ENCODE measurements at regions not wholly inside any gene's neighbourhood (a gene's known extent, or its start where the extent isn't known, plus 50 kb on each side); places are given as distances from the start of the nearest gene placed in this dataset.

GRCh38 chr4:29704059-29704458, 1016.1 kb upstream of the PCDH7 start:
- intact Hi-C loops (cut with micrococcal nuclease): no loop called here
- H3K27me3 Mint-ChIP-seq: no peaks in the 10 kb centered on the region

GRCh38 chr4:29708473-29708872, 1011.7 kb upstream of the PCDH7 start:
- no peaks in the 10 kb centered on the region for H3K9me3 ChIP-seq (ENCODE audit: control insufficient read depth in 1 of 2, low read length in 2 of 2)
- no peaks in the 10 kb centered on the region for H3K27me3 ChIP-seq (ENCODE audit: insufficient read depth, low read length)
- peaks cover 2 to 19% (median 12%) of the 10 kb centered on the region in 8 donors for H3K9me3 Mint-ChIP-seq
- H3K36me3 Mint-ChIP-seq: no peaks in the 10 kb centered on the region
- H3K4me1 Mint-ChIP-seq: no peaks in the 10 kb centered on the region
- no peaks in the 10 kb centered on the region for H3K36me3 ChIP-seq (ENCODE audit: insufficient read depth, low read length)
- no peak overlapping the region for H3K4me3 ChIP-seq (ENCODE audit: low read length in 2 of 2)
- H3K4me1 ChIP-seq (ENCODE audit: insufficient read depth, low read length): no peaks in the 10 kb centered on the region
- H3K27ac Mint-ChIP-seq: no peak overlapping the region
- intact Hi-C loops (cut with micrococcal nuclease): no loop called here
- DNase-seq: no peak
- H3K27ac ChIP-seq (ENCODE audit: low read depth, low read length): no peak overlapping the region
- H3K27me3 Mint-ChIP-seq: no peaks in the 10 kb centered on the region
- ChIA-PET CTCF (ENCODE audit: partially characterized antibody) (no interaction called here), POLR2A (ENCODE audit: partially characterized antibody) (no interaction called here)
- no peak overlapping the region for H3K4me3 Mint-ChIP-seq

More at GRCh38 chr4:29704059-29704458, 1016.1 kb upstream of the PCDH7 start:
- ChIA-PET CTCF (ENCODE audit: partially characterized antibody) (no interaction called here), POLR2A (ENCODE audit: partially characterized antibody) (no interaction called here)
- Mint-ChIP-seq H3K4me3 (no peak overlapping the region), H3K27ac (no peak overlapping the region), H3K36me3 (no peaks in the 10 kb centered on the region), H3K9me3 (peaks cover 2 to 29% (median 16%) of the 10 kb centered on the region in 8 donors), H3K4me1 (no peaks in the 10 kb centered on the region)
- DNase-seq: no peak
- Histone ChIP-seq H3K4me1 (ENCODE audit: insufficient read depth, low read length) (no peaks in the 10 kb centered on the region), H3K27me3 (ENCODE audit: insufficient read depth, low read length) (no peaks in the 10 kb centered on the region), H3K27ac (ENCODE audit: low read depth, low read length) (no peak overlapping the region), H3K9me3 (ENCODE audit: control insufficient read depth in 1 of 2, low read length in 2 of 2) (no peaks in the 10 kb centered on the region), H3K36me3 (ENCODE audit: insufficient read depth, low read length) (no peaks in the 10 kb centered on the region), H3K4me3 (ENCODE audit: low read length in 2 of 2) (no peak overlapping the region)

- Mint-ChIP-seq H3K4me3 (no peak overlapping the region), H3K27ac (no peak overlapping the region), H3K9me3 (peaks cover 2 to 21% (median 12%) of the 10 kb centered on the region in 8 donors), H3K36me3 (no peaks in the 10 kb centered on the region), H3K27me3 (no peaks in the 10 kb centered on the region), H3K4me1 (no peaks in the 10 kb centered on the region)
- H3K9me3 ChIP-seq (ENCODE audit: control insufficient read depth in 1 of 2, low read length in 2 of 2): no peaks in the 10 kb centered on the region
- H3K4me3 ChIP-seq (ENCODE audit: low read length in 2 of 2): no peak overlapping the region
- ChIA-PET CTCF (ENCODE audit: partially characterized antibody) (no interaction called here), POLR2A (ENCODE audit: partially characterized antibody) (no interaction called here)
- no peak overlapping the region for H3K27ac ChIP-seq (ENCODE audit: low read depth, low read length)
- intact Hi-C loops (cut with micrococcal nuclease): no loop called here
- no peaks in the 10 kb centered on the region for H3K27me3 ChIP-seq (ENCODE audit: insufficient read depth, low read length)
- H3K36me3 ChIP-seq (ENCODE audit: insufficient read depth, low read length): no peaks in the 10 kb centered on the region
- H3K4me1 ChIP-seq (ENCODE audit: insufficient read depth, low read length): no peaks in the 10 kb centered on the region
- no peak for DNase-seq
Observed at GRCh38 chr4:29710519-29710918, 1009.6 kb upstream of the PCDH7 start.

GRCh38 chr4:29711226-29711625, 1008.9 kb upstream of the PCDH7 start:
- intact Hi-C loops (cut with micrococcal nuclease): no loop called here
- DNase-seq: no peak
- H3K4me3 ChIP-seq (ENCODE audit: low read length in 2 of 2): no peak overlapping the region
- Mint-ChIP-seq H3K36me3 (no peaks in the 10 kb centered on the region), H3K4me1 (no peaks in the 10 kb centered on the region), H3K9me3 (peaks cover 0 to 25% (median 12%) of the 10 kb centered on the region in 8 donors), H3K27me3 (no peaks in the 10 kb centered on the region), H3K27ac (no peak overlapping the region), H3K4me3 (no peak overlapping the region)
- ChIA-PET POLR2A (ENCODE audit: partially characterized antibody) (no interaction called here), CTCF (ENCODE audit: partially characterized antibody) (no interaction called here)
- no peaks in the 10 kb centered on the region for H3K9me3 ChIP-seq (ENCODE audit: control insufficient read depth in 1 of 2, low read length in 2 of 2)
- no peaks in the 10 kb centered on the region for H3K27me3 ChIP-seq (ENCODE audit: insufficient read depth, low read length)
- H3K27ac ChIP-seq (ENCODE audit: low read depth, low read length): no peak overlapping the region
- H3K4me1 ChIP-seq (ENCODE audit: insufficient read depth, low read length): no peaks in the 10 kb centered on the region
- H3K36me3 ChIP-seq (ENCODE audit: insufficient read depth, low read length): no peaks in the 10 kb centered on the region

- DNase-seq: no peak
- Histone ChIP-seq H3K9me3 (ENCODE audit: control insufficient read depth in 1 of 2, low read length in 2 of 2) (peaks cover 0 to 12% of the 10 kb centered on the region in 2 donors), H3K4me3 (ENCODE audit: low read length in 2 of 2) (no peak overlapping the region), H3K27ac (ENCODE audit: low read depth, low read length) (no peak overlapping the region), H3K36me3 (ENCODE audit: insufficient read depth, low read length) (no peaks in the 10 kb centered on the region), H3K27me3 (ENCODE audit: insufficient read depth, low read length) (no peaks in the 10 kb centered on the region), H3K4me1 (ENCODE audit: insufficient read depth, low read length) (no peaks in the 10 kb centered on the region)
- Mint-ChIP-seq H3K27ac (no peak overlapping the region), H3K4me1 (no peaks in the 10 kb centered on the region), H3K27me3 (no peaks in the 10 kb centered on the region), H3K4me3 (no peak overlapping the region), H3K36me3 (no peaks in the 10 kb centered on the region), H3K9me3 (peaks cover 0 to 11% (median 2%) of the 10 kb centered on the region in 8 donors)
- ChIA-PET POLR2A (ENCODE audit: partially characterized antibody) (no interaction called here), CTCF (ENCODE audit: partially characterized antibody) (no interaction called here)
- intact Hi-C loops (cut with micrococcal nuclease): no loop called here
Observed at GRCh38 chr4:29717287-29718057, 1002.7 kb upstream of the PCDH7 start.

- POLR2A ChIA-PET (ENCODE audit: partially characterized antibody): no interaction called here
- H3K4me1 Mint-ChIP-seq: no peaks in the 10 kb centered on the region
Observed at GRCh38 chr4:29718136-29718535, 1002.0 kb upstream of the PCDH7 start.

GRCh38 chr4:29722253-29722652, 997.9 kb upstream of the PCDH7 start:
- Mint-ChIP-seq H3K27me3 (no peaks in the 10 kb centered on the region), H3K4me1 (no peaks in the 10 kb centered on the region), H3K4me3 (no peak overlapping the region), H3K27ac (no peak overlapping the region), H3K9me3 (peaks cover 0 to 5% (median 3%) of the 10 kb centered on the region in 8 donors), H3K36me3 (no peaks in the 10 kb centered on the region)
- H3K27ac ChIP-seq (ENCODE audit: low read depth, low read length): no peak overlapping the region
- DNase-seq: no peak
- intact Hi-C loops (cut with micrococcal nuclease): no loop called here
- no peaks in the 10 kb centered on the region for H3K4me1 ChIP-seq (ENCODE audit: insufficient read depth, low read length)
- H3K36me3 ChIP-seq (ENCODE audit: insufficient read depth, low read length): no peaks in the 10 kb centered on the region
- H3K27me3 ChIP-seq (ENCODE audit: insufficient read depth, low read length): no peaks in the 10 kb centered on the region
- peaks cover 0 to 10% of the 10 kb centered on the region in 2 donors for H3K9me3 ChIP-seq (ENCODE audit: control insufficient read depth in 1 of 2, low read length in 2 of 2)
- POLR2A ChIA-PET (ENCODE audit: partially characterized antibody): no interaction called here
- H3K4me3 ChIP-seq (ENCODE audit: low read length in 2 of 2): no peak overlapping the region
- CTCF ChIA-PET (ENCODE audit: partially characterized antibody): no interaction called here

More at GRCh38 chr4:29718136-29718535, 1002.0 kb upstream of the PCDH7 start:
- H3K4me1 ChIP-seq (ENCODE audit: insufficient read depth, low read length): no peaks in the 10 kb centered on the region
- peaks cover 0 to 12% of the 10 kb centered on the region in 2 donors for H3K9me3 ChIP-seq (ENCODE audit: control insufficient read depth in 1 of 2, low read length in 2 of 2)
- H3K27me3 ChIP-seq (ENCODE audit: insufficient read depth, low read length): no peaks in the 10 kb centered on the region
- H3K9me3 Mint-ChIP-seq: peaks cover 0 to 14% (median 2%) of the 10 kb centered on the region in 8 donors
- no peak overlapping the region for H3K4me3 ChIP-seq (ENCODE audit: low read length in 2 of 2)
- H3K36me3 ChIP-seq (ENCODE audit: insufficient read depth, low read length): no peaks in the 10 kb centered on the region
- no peaks in the 10 kb centered on the region for H3K36me3 Mint-ChIP-seq
- no peak overlapping the region for H3K27ac ChIP-seq (ENCODE audit: low read depth, low read length)
- intact Hi-C loops (cut with micrococcal nuclease): no loop called here
- H3K27me3 Mint-ChIP-seq: no peaks in the 10 kb centered on the region
- CTCF ChIA-PET (ENCODE audit: partially characterized antibody): no interaction called here
- H3K27ac Mint-ChIP-seq: no peak overlapping the region
- H3K4me3 Mint-ChIP-seq: no peak overlapping the region
- no peak for DNase-seq

Data from CD4-positive, alpha-beta memory T cell (primary cell).